ENCODE measurements at regions not wholly inside any gene's neighbourhood (a gene's known extent, or its start where the extent isn't known, plus 50 kb on each side); places are given as distances from the start of the nearest gene placed in this dataset.

DNA sequence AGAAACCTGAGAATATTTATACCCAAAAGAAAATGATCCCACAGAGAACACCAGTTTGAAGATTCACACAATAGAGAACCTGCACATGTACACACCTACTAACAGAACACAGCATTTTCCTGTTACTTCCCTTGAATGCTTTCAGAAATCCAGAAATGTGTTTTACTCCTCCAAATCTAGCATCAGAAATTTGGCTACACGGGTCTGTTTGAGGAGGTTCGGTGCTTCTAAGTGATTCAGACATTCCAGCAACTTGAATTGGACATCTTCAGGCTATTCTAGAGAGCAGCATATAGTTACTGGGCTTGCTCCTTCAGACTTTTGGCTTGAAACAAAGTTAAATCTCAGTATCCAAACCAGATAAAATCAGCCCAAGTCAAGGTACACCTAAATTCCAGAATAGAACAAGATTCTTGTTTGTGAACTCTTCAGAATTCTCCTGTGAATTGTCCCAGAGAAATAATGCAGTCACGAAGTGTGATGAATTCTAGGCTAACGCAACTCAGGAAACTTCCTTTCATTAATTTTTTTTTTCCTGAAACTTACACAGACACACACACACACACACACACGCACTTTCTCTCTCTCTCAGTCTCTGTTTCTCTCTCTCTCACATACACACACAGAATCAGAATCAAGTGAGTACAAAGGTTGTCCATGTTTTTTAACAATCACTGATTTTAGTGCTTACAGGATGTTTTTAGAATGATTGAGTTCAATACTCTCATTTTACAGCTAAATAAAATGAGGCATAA lies 278.4 kb upstream of the SNX7 start:
- DNase-seq (ENCODE audit: low spot score) = peak; percentile 15

DNA sequence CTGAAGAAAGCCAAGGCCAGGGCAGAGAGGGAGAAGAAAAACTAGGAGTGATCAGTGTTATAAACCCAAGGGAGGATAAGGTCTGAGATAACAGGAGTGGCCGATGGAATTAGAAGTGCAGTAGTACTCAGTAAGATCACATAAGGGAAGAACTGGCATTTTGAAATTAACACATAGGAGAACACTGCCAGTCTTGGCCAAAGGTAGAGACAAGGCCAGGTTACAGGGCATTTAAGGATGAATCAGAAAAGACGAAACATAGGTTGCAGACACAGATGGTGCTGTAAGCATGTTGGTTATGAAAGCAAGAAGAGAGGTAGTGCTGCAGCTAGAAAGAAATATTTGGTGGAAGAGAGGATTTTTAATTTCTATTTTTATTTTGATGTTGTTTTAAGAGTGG lies 278.9 kb upstream of the SNX7 start:
- DNase-seq (ENCODE audit: low spot score) = no peak

DNA sequence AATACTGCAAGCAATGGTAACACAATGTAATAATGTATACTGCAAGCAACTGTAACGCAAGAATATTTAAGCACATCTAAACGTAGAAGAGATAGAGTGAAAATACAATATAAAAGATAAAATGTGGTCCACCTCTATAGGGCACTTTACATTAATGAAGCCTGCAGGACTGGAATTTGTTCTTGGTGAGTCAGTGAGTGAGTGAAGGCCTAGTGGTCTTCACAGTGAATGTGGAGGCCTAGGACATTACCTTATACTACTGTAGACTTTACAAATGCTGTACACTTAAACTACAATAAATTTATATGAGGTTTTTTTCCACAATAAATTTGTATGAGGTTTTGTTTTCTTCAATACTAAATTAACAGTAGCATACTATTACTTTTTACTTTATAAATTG lies 287.4 kb upstream of the SNX7 start:
- no peak for DNase-seq (ENCODE audit: low spot score)

DNA sequence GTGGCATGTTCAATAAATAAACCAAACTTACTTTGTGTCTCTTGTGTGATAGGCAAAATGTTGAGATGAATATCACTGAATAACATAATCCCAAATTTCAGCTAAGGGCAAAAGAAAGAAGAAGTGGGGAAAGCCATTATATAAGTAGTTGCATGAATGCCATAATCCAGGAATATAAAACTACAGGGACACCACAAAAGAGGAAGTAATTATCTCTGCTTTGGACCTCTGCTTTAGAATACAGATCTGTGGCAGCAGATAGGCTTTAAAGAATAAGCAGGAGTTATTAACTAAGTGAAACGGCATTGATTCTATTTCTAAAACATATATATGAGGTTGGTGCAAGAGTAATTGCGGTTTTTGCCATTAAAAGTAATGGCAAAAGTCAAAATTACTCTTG lies 288.5 kb upstream of the SNX7 start:
- no peak for DNase-seq (ENCODE audit: low spot score)

DNA sequence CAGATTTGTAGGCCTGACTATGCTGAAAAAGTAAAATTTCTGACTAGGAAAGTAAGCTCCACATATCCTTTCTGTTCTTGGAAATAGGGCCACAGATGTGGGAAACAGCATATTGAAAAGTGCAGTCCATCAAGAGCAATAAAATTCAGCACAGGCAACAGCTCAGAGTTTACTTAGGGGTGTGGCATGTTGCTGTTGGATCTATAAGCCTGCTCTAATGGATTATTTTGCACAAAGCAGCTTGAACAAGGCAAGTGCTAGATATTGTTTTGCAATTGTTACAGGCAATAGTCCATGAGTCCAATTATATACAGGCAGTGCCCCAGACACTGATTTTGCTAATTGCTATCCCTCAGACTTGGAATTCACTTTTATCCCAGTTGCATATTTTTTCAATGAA lies 289.8 kb upstream of the SNX7 start:
- DNase-seq (ENCODE audit: low spot score) = no peak

DNA sequence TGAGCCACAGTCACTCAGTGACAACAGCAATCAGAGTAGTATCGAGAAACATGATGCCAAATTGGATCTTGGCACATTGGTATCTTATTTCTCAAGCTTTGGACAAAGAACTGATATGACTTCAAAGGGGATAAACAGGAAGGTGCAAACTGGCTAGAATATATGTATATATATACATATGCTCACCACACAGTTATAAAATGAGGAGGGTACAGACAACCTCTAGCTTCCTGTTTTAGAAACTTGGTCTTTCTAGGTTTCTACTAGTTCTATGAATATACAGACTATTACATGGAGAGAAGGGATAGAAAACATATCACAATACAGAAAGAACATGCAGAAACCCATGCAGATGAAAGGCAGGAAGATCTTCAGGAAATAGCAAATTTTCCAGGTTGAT lies 292.1 kb upstream of the SNX7 start:
- no peak for DNase-seq (ENCODE audit: low spot score)

DNA sequence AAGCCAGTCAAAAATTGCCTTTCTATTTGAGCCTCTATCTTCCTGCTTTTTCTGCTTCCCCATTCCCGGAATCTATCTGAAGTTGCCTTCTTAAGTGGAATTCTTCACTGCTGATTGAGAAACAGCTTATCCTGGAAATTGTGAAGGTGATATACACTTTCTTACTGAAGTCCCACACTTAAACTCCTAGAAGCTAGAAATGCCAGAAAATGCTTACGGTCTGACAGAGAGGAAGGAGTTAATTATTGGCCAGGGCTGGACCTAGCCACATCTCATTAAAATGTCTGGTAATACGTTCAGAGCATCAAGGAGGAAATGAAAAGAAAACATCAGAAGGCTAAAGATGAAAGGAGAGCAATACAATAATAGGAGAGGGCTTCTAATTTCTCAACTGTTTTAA lies 292.5 kb upstream of the SNX7 start:
- no peak for DNase-seq (ENCODE audit: low spot score)

DNA sequence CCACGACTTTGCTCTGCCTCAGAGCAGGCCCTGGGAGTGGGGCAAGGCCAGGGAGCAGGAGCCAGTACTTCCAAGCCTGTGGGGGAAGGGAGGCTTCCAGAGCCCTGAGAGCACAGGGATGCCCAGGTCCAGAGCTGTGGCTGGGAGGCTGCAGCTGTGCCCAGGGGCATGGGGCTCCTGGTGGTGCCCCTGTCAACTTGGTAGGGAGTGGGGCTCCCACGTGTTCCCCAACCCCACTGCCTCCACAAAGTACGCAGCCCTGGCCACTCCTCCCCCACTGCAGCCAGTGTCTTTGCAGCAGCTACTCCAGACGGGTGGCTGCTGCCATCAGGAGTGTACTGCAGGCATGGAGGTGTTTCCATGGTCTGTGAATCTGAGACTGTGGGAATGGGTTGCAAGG lies 294.1 kb upstream of the SNX7 start:
- DNase-seq (ENCODE audit: low spot score) = no peak

DNA sequence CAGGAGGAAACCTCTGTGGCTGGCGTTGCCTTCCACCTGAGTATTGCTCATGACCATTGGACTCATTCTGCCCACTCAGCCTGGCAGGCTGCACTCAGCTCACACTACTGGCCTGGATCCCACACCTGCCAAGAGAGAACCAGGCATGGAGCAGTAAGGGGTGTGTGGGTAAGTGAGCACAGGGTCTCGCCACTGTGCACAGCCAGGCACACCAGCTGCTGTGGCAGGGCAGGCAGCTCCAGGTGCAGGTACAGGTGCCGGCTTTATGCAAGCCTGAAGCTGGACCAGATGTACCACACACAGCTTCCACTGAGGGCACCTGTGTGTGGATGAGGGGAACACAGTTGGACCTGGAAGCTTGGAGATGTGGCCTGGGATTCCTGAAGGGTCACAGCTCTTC lies 295.2 kb upstream of the SNX7 start:
- DNase-seq (ENCODE audit: low spot score) = no peak

DNA sequence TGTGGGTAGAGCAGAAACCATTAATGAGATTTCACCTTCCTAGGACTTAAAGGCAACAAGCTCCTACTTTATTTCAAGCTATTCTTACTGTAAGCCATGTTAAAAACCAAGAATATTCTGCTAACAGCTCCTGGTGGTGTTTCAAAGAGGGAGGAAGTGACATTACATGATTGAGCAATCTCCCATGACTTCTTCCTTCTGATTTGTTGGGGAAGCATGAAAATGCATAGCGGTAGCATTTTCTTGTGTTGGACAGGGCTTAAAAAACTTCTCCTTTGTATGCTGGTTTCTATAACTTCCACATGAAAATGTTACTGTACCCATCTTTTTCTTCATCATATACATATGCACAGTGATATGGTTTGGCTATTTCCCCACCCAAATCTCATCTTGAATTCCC lies 297.0 kb upstream of the SNX7 start:
- no peak for DNase-seq (ENCODE audit: low spot score)

DNA sequence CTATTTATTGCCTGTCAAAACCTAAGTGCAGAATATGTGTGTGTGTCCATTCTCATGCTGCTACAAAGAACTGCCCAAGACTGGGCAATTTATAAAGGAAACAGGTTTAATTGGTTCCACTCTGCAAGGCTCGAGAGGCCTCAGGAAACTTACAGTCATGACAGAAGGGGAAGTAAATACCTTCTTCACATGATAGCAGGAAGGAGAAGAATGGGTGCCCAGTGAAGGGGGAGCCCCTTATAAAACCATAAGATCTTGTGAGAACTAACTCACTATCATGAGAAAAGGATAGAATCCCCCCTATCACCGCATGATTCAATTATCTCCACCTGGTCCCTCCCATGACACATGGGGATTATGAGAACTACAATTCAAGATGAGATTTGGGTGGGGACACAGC lies 300.7 kb upstream of the SNX7 start:
- no peak for DNase-seq (ENCODE audit: low spot score)

DNA sequence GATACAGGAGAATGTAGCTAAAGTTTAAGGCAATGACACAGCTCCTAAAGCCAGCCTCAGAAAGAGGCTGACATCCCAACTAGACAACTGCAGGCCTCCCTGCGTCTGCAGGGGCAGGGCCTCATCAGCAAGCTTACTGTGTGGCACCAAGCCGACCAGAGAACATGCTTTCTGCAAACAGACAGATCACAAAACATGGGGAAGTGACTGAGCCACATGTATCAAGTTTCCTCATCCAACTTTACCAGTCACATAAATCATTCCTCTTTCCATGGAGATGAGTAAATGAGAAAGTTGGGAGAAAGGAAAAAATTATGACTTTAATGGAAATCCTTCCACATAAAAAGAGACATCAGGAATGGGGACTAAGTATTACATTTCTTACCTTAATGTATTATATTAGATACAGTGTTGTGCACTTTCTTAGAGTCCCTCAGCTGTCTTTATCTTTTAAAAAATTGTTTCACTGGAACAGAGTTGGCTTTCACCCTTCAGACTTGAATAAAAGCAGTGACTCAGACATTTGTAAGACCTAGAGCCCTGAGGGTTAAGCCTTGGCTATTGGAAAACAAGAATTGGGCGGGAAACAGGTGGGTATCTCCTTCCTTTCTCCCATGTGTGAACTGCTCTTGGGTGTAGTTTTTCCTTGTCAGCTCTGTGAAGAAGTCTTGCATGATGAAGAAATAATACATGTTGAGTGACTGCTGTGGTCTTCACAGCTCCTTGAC lies 305.7 kb upstream of the SNX7 start:
- DNase-seq (ENCODE audit: low spot score) = no peak

DNA sequence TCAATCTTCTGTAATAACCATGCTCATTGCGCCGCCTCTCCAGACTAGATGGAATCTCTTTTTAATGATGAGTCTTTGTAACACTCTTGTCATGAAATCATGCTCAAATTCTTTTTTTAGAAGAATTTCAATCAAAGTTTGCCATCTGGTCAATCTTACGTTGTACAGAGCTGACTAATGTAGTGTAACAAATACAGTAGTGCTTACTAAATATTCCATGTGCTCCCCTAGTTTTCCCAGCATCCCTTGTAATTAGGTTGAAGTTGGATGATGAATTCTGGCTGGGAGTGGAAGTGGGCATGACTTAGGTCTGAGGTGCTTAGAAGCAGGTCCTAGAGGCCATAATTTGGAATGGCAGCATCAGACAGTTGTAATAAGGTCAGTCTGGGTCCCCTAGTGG lies 309.1 kb upstream of the SNX7 start:
- DNase-seq (ENCODE audit: low spot score) = no peak

DNA sequence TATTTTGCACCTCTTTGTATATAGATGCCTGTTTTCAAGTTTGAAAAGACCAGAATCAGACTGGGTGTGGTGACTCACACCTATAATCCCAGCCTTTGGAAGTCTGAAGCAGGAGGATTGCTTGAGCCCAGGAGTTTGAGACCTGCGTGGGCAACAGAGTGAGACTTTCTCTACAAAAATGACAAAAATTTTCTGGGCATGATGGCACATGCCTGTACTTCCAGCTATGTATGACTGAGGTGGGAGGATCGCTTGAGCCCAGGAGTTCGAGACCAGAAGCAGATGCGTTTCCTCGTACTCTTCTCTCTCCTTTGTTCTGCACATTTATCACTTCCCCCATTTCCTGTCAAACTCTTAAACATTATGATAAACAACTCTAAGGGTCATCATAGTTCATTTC lies 310.0 kb upstream of the SNX7 start:
- no peak for DNase-seq (ENCODE audit: low spot score)

DNA sequence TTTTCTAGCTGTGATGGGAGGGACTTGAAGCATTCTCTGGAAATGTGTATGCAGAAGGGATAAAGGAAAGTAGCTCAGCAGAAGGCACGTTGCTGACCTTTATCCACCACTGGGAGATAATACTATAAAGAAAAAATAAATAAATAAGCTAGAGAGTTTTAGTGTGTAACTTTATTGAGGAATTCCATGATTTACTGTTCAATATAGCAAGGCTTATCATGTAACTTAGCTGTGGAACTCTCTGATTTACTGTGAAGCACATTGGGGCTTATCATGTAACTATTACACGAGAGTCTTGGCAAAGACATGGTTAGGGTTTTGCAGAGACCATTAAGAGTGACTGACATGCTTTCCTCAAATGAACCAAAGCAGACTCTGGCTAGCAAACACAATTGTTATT lies 316.1 kb upstream of the SNX7 start:
- DNase-seq (ENCODE audit: low spot score) = no peak

DNA sequence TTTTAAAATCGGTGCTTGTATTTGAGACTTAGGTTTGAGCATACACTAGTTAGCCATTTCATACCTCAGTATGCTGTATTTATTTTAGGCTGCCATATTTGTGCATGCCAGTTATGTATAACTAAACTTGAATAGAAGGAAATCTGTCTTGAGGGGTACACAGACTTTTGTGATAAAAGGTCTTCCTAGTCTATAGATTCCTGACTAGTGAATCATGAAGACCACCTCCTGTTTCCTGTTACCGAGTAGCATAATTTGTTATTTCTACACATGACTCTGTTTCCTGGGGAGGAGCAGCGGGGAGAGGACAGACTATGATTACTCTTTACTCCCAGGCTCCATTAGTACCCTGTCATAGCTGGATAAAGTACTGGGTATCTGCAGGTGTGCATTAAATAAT lies 316.8 kb upstream of the SNX7 start:
- no peak for DNase-seq (ENCODE audit: low spot score)

DNA sequence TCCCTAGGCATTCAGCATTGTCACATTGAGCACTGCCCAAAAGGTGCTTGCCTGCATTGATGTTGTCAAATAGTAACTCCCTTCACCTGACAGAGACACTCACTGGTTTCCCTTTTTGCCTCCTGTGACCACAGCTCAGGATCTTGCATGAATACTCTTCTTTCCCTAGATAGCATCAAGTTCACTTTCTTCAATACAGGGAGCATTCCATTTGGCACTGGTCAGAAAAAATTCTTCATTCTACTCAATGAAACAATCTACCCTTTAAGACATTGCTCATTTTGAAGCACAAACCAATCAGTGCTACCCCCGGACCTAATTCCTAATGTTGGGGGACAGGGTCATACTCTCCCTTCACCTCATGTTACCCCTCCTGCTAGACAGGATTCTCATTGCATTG lies 319.0 kb upstream of the SNX7 start:
- no peak for DNase-seq (ENCODE audit: low spot score)

DNA sequence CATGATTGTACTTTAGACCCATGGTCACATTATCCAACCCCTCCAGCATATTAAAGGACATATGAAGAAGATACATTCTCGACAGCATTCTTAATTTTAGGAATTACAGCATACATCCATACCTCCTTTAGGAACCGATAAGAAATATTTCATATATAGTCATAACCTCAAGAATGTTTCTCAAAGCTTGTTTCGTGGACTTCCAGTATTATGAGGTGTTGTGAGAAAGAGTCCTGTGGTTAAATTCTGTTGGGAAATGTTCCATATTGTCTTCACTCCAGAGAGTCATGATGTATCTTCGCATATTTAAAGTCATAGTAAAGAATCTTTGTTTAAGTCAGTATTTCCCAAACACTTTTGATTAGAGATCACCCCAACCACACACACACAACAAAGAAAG lies 321.0 kb upstream of the SNX7 start:
- no peak for DNase-seq (ENCODE audit: low spot score)

DNA sequence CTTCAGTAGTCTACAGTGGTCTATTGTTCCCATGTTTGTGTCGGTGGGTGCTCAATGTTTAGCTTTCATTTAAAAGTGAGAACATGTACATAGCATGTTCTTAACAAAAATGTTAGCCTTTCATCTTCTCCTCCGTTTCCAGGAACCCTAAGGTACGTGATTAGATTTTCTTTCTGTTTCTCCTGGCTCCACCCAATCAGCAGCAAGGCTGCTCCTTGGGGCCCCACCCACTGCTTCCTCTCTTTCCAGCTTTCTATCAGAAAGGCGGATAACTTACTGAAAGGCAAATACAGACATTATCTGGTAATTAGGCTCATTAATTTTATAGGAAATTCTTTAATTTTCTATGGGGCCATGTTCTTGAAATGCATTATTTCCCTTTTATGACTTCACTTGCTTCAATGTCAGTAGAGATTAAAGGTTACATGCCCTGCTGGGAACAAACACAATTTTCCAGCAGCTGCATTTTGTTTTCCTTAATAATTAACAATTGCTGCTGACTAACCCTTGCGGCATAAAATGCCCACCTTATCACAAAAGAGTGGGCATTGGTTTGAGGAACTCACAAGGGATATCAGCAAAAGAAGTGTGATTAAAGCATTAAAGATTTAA lies 324.9 kb upstream of the SNX7 start:
- no peak for DNase-seq (ENCODE audit: low spot score)

DNA sequence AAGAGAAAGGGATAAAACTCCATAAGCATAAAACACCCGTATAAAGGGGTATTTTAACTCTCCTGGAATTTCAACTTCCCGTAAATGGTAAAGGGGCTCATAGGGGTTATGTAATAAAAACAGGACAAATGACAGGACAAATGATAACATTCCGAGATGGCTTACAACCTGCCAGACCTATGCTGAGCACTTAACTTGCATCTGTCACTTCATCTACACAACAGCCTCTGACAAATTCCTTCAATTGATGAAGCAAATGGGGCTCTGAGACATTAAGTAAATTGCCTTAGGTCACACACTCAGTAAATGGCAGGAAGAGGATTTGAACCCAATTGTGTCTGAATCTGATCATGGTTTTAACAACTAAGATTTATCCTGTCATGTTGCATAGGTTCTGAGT lies 327.6 kb upstream of the SNX7 start:
- DNase-seq (ENCODE audit: low spot score) = no peak

DNA sequence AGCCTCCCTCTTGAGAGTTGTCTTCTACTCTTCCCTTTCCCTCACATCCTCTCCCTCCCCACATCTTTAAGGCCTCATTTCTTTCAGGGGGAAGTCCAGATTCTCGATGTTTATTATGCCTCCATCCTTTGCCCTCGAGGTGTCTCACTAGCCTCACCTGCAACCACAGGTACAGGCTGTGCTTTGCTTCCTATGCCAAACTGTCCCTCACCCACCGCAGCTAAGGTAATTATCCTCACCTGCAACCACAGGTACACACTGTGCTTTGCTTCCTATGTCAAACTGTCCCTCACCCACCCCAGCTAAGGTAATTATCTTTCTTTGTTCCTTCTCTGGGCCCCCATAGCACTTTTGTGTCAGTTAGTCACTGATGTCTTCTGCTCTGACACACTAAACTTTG lies 328.1 kb upstream of the SNX7 start:
- no peak for DNase-seq (ENCODE audit: low spot score)

DNA sequence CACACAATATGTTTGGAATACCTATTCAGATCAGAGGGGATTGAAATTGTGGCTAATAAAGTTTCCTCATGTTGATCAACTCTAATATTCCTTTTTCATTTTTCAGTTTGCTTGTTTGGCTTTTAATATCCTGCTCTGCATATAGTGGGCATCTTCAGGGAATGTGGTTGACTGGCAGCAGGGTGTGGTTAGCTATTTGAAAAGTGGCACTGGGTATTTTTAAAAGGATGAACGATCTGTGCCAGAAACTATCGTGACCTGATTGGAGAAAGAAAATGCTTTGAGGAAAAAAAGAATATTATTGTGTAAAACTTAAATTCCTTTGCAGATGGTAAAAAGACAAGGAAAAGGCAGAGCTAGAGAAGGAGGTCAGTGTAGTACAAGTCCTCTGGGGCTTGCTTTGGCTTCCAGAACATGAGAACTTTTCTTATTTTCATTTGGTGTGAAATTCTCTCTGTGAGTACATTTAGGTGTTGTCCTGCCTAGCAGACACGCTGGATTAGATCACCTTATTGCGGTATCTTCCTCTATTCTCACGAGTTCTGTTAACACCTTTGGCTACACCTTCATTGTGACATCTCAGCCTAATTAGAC lies 329.7 kb upstream of the SNX7 start:
- DNase-seq (ENCODE audit: low spot score) = peak; percentile 18

DNA sequence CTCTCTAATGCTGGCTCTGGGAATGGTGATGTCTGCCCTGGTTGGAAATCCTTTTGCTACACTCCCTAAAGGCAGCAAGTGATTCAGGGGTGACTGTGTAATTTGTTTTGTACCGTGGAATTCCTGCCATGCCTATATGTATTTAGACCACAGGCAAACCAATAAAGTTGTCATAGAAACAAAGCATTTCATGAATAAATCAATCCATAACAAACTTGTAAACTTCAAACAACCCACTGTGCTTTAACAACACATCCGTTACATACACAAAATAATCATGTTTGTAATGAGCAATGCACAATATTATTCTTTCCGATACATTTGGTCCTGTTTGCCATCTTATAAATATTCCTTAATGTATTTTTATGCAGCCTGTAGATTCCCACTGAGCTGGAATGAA lies 330.3 kb upstream of the SNX7 start:
- DNase-seq (ENCODE audit: low spot score) = peak; percentile 31
